ENCODE measurements at regions not wholly inside any gene's neighbourhood (a gene's known extent, or its start where the extent isn't known, plus 50 kb on each side); places are given as distances from the start of the nearest gene placed in this dataset.
A peak's percentile ranks its signal among the peaks of the same experiment; 100 is the strongest.
"Not testable (repeated sequence)": the region's sequence is repeated elsewhere in the genome, so short reads cannot be mapped to it uniquely, and the experiment has no call there.

DNA sequence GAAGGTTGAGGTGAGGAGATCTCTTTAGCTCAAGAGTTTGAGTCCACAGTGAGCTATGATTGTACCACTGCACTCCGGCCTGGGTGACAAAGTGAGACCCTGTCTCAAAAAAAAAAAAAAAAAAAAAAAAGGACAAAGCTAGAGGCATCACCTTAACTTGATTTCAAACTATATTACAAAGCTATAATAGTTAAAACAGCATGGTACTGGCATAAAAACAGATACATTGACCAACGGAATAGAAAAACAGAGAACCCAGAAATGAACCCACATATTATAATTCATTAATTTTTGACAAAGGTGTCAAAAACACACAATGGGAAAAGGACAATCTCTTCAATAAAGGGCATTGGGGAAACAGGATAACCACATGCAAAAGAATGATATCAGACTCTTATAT, 50.8 kb upstream of the MBOAT1 start:
- DNase-seq (ENCODE audit: low spot score): no peak

DNA sequence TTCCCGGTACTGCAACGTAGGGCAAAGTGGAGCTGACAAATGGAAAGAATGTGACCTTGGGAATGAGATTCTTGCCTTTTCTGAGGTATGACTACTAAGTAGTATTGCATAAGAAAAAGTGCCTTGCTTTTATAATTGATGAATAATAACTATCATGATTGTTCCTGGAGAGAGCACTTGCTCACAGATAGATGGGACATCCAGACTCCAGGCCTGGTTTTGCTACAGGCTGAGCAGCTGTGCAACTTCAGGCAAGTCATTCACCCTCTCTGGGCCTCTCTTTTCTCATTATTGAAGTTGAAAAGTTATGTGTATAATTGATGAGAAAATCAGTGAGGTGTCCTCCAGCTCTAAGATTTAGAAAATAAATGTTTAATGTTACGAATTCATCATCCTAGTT, 53.6 kb upstream of the MBOAT1 start:
- DNase-seq (ENCODE audit: low spot score): no peak

DNA sequence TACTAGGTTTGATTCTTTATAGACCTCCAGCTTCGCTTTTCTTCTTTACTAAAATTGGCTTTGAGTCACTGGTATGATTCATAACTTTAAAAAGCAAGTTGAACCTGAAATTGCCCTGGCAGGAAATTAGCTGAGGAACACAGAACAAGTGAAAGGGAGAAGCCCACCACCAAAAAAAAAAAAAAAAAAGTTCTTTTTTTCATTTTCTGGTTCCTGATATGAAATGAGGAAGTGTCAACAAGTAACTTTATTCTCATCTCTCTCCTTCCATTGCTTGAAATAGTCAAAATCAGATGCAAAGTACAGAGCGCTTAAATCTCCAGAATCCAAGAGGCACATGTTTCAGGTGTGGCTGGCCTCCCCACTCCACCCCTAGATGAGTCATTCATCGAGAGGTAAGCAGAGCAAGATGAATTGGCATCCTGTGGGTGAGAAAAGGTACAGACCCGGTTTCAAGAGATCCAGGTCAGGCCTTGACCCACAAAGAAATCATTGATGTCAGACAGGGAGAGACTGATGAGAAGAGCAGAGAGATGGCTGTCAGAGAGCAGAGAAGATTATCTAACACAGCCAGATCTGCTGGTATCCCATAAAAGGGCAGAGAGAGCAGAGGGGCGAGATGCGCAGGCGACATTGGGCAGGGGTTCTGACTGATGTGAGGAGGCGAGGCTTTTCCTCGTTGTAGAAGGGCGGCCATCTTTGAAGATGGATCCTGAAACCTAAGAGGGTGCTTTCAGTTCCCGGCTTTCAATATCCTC, 54.8 kb upstream of the MBOAT1 start:
- no peak for DNase-seq (ENCODE audit: low spot score)

DNA sequence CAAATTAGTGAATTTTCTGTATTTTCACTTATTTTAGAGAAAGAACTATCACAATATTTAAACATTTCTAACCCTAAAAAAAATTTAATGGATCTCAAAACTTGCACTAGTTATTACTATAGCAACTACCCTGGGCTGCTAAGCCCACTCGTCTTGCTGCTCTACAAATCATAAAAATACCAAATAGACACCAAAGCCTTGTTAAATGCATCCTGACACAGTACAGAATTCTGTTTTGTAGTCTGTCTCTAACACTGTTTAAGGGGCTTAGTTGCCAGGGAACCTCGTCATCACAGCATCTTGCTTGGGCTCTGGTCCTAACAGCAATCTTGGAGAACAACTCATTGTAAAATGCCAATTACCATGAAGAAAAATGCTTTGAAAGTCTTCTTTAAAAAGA, 56.9 kb upstream of the MBOAT1 start:
- no peak for DNase-seq (ENCODE audit: low spot score)

DNA sequence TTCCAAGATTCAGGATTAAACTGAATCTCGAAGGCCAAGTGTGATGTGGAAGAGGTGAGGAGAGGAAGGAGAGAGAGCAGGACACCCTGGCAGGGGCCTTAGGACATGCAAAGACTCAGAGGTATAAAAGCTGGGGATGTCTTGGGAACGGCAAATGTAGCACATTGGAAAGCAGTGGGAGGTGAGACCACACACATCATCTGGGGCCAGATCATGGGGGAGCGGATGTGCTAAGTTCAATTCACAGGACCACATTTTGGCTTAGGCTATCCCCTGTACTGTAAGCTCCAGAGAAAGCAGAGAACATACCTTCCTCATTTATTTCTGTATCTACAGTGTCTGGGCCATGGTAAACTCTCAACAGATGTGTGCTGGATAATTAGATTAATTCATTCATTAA, 59.5 kb upstream of the MBOAT1 start:
- no peak for DNase-seq (ENCODE audit: low spot score)

DNA sequence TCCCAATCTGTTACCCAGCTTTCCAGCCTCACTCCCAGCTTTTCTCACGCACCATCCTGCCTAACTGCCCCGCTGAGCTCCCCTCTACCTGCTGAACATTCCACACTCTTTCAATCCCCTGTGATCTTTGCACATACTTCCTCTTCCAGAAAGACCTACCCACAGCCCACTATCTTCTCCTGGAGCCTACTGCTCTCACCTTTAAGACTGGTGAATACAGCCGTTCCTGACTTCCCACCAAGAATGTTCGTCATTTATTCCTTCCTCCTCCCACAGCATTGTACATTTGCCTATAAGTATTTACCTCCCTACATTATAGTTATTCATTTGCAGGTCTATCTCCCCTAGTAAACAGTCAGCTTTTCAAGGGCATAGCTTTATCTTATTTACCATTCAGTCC, 61.9 kb upstream of the MBOAT1 start:
- DNase-seq (ENCODE audit: low spot score): no peak

DNA sequence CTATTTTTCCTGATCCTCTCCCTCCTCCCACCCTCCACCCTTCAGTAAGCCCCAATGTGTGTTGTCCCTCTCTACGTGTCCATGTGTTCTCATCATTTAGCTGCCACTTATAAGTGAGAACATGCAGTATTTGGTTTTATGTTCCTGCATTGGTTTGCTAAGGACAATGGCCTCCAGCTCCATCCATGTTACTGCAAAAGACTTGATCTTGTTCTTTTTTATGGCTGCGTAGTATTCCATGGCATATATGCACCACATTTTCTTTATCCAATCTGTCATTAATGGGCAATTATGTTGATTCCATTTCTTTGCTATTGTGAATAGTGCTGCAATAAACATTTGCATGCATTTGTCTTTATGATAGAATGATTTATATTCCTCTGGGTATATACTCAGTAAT, 63.6 kb upstream of the MBOAT1 start:
- DNase-seq (ENCODE audit: low spot score): not testable (repeated sequence)

DNA sequence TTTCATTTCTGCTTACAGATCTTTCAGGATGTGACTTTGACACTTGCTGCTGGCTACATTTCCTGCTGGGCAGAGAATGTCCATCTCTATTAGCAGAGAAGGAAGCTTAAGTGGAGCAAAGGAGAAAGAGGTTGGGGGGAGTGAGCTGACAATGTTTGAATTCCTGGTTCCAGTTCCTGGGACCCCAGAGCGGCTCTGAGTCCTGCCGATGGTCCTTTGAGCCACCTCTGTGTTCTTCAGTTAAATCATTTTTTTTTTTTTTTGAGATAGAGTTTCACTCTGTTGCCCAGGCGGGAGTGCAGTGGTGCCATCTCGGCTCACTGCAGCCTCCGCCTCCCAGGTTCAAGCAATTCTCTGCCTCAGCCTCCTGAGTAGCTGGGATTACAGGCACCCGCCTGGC, 65.5 kb upstream of the MBOAT1 start:
- not testable (repeated sequence) for DNase-seq (ENCODE audit: low spot score)

DNA sequence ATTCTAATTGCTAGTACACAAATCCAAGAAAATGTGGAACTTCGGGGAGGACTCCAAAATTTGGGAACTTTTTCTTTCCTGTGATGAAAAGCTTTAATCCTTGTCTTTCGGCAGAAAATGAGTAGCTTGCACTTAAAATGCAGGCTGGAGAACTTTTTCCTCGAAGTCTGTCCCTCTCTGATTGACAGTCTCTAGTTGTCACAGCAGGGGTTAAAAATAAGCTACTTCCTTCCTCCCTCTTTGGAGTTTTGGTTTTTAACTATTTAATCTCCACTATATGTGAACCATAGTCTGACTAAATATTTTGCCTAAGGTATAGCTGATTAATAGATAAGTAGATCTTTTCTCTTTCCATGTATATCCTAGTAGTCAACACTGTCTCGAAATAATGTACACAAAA, 66.8 kb upstream of the MBOAT1 start:
- no peak for DNase-seq (ENCODE audit: low spot score)

GRCh38 chr6:20279608-20280287, 67.5 kb upstream of the MBOAT1 start:
- no peak for DNase-seq (ENCODE audit: low spot score)

- no peak for DNase-seq (ENCODE audit: low spot score)
Measured at GRCh38 chr6:20280288-20280621, 68.0 kb upstream of the MBOAT1 start.

DNA sequence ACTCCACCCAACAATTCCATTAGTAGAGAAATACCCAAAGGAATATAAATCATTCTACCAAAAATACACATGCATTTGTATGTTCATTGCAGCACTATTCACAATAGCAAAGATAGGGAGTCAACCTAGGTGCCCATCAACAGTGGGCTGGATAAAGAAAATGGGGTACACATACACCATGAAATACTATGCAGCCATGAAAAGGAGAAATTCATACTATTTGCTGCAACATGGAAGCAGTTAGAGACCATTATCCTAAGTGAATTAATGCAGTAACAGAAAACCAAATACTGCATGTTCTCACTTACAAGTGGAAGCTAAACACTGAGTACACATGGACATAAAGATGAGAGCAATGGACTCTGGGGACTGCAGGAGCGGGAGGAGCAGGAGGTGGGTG, 72.4 kb upstream of the MBOAT1 start:
- no peak for DNase-seq (ENCODE audit: low spot score)

GRCh38 chr6:20286968-20287565, 74.8 kb upstream of the MBOAT1 start:
- no peak for DNase-seq (ENCODE audit: low spot score)

GRCh38 chr6:20291764-20292580, 79.7 kb upstream of the MBOAT1 start:
- peak; percentile 82 for DNase-seq (ENCODE audit: low spot score)

GRCh38 chr6:20292905-20293304, 80.6 kb upstream of the MBOAT1 start:
- DNase-seq (ENCODE audit: low spot score): no peak

DNA sequence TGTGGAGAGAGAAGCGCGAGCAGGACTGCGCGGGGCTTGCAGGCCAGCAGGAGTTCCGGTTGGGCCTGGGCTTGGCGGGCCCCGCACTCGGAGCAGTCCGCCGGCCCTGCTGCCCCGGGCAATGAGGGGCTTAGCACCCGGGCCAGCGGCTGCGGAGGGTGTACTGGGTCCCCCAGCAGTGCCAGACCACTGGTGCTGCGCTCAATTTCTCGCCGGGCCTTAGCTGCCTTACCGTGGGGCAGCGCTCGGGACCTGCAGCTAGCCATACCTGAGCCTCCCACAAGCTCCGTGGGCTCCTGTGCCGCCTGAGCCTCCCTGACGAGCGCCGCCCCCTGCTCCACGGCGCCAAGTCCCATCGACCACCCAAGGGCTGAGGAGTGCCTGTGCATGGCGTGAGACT, 89.0 kb upstream of the MBOAT1 start:
- DNase-seq (ENCODE audit: low spot score): no peak

DNA sequence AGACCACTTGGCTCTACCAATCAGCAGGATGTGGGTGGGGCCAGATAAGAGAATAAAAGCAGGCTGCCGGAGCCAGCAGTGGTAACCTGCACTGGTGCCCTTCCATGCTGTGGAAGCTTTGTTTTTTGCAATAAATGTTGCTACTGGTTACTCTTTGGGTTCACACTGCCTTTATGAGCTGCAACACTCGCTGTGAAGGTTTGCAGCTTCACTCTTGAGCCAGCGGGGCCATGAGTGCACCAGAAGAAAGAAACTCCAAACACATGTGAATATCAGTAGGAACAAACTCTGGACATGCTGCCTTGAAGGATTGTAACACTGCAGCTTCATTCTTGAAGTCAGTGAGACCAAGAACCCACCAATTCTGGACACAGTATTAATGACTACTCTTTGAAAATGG, 89.9 kb upstream of the MBOAT1 start:
- no peak for DNase-seq (ENCODE audit: low spot score)

DNA sequence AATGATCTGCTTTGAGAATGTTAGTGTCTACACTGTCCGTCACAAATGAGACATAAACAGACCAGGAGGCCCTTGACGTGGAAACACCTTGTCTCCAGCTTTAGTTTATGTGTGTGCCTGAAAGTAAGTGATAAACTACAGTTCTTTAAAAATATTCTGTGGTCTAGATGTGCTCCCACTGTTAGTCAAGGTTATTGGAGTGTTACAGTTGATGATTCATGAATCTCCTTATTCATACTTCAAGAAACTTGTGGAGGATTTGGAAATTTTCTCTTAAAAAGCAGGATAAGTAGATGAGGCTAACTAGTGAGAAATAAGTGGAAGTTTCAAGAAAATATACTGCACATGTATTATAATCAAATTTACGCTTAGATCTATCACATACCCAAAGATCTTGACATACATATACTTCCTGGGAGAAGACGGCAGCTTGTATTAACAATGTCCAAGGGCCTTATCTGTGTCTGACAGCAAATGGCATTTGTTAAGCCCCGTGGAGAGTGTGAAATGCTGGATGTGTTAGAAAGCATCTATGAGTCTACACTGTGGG, 90.5 kb upstream of the MBOAT1 start:
- no peak for DNase-seq (ENCODE audit: low spot score)

GRCh38 chr6:20306491-20306890, 94.2 kb upstream of the MBOAT1 start:
- DNase-seq (ENCODE audit: low spot score): no peak

DNA sequence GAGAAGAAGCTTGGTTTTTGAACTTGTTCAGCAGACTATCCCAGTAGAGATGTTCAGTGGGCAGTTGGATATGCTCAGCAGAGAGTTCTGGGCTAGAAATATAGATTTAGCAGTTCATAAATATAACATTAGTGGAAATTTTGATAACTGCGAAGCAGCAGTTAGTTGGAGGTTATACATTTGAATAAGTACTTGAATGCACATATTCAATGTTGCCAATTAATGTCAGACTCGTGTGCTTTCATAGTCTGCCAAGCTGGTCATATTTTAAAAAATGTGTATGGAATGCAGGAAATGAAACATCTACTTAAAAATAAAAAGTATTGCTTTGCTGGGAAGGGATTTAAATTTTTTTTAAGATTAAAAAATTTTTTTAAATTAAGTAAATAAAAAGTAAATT, 92.5 kb upstream of the E2F3 start:
- DNase-seq (ENCODE audit: low spot score): no peak

GRCh38 chr6:20310185-20310584, 91.5 kb upstream of the E2F3 start:
- no peak for DNase-seq (ENCODE audit: low spot score)

DNA sequence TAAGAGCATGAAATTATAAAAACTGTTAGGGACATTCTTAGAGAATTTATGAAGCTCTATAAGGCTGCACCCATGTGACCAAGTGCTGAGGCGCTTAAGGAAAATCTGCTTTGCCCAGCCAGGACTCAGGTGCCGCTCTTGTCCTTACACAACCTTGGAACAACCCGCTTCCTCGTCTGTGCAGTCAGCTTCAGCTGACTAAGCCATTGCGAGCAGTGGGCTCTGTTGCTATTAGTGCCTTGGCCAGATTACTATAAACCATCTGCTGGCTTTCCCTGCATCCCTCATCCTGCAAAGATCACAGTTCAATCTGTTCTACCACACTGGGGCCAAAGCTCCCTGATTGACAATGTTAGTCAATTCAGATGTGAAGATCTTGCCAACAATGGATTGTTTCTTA, 89.1 kb upstream of the E2F3 start:
- no peak for DNase-seq (ENCODE audit: low spot score)

DNA sequence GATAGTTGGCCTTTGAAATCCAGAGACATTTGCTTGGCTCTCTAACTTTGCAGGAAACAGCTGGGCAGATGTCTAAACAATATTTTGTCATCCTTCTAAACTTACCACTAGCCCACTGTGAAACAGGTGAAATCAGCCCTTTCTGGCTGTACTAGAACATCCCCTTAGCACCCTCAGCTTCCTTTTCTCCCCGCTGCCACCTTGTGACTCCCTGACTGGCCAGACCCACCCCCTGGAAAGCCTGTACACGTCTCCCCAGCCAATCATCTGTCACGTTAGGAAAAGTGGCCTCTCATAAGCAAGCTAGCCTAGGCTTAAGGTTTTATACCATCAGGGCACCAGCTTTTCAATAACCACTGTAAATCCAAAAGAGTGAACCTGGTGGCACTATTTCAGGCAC, 88.6 kb upstream of the E2F3 start:
- DNase-seq (ENCODE audit: low spot score): no peak

Data from hematopoietic multipotent progenitor cell treated with erythropoietin and hydrocortisone succinate and interleukin-3 and kit ligand, for 17 days (in vitro differentiated cells).